HFFc6 (cell line): ENCODE measurements at regions not wholly inside any gene's neighbourhood (a gene's known extent, or its start where the extent isn't known, plus 50 kb on each side); places are given as distances from the start of the nearest gene placed in this dataset.
"Not testable (repeated sequence)": the region's sequence is repeated elsewhere in the genome, so short reads cannot be mapped to it uniquely, and the experiment has no call there.

Source experiments
- DNase-seq: peaks from one replicate; pipeline ENCODE4 v3.0.0-alpha.2; 2018
- H3K27ac Mint-ChIP-seq: 2 replicates; pipeline ENCODE4 v1.8.0; 2020; ENCODE audit warnings: mild to moderate bottlenecking, mixed read lengths
- H3K27me3 Mint-ChIP-seq: 2 replicates; pipeline ENCODE4 v1.8.0; 2021; ENCODE audit warnings: mild to moderate bottlenecking, moderate library complexity, mixed read lengths; ENCODE audit not compliant: insufficient read depth
- H3K36me3 Mint-ChIP-seq: 2 replicates; pipeline ENCODE4 v1.8.0; 2021; ENCODE audit warnings: low read depth, mixed read lengths
- H3K4me1 Mint-ChIP-seq: 2 replicates; pipeline ENCODE4 v1.8.0; 2020; ENCODE audit warnings: low read depth, mixed read lengths
- H3K4me3 Mint-ChIP-seq: 2 replicates; pipeline ENCODE4 v1.8.0; 2020; ENCODE audit warnings: mild to moderate bottlenecking, moderate library complexity, mixed read lengths
- H3K9me3 Mint-ChIP-seq: 2 replicates; pipeline ENCODE4 v1.8.0; 2020; ENCODE audit warnings: mild to moderate bottlenecking, mixed read lengths
- TF ChIP-seq, protein P1 (sequence below): fragments of 200-600 bp; sonication (generic); IDR thresholded peaks from 2 replicates; pipeline ENCODE4 v1.5.0; 2021; ENCODE audit warnings: antibody characterized with exemption, mild to moderate bottlenecking

GRCh38 chr1:104265163-104265562 lies 515.5 kb downstream of the AMY1C start:
- TF ChIP-seq, protein P1, sequence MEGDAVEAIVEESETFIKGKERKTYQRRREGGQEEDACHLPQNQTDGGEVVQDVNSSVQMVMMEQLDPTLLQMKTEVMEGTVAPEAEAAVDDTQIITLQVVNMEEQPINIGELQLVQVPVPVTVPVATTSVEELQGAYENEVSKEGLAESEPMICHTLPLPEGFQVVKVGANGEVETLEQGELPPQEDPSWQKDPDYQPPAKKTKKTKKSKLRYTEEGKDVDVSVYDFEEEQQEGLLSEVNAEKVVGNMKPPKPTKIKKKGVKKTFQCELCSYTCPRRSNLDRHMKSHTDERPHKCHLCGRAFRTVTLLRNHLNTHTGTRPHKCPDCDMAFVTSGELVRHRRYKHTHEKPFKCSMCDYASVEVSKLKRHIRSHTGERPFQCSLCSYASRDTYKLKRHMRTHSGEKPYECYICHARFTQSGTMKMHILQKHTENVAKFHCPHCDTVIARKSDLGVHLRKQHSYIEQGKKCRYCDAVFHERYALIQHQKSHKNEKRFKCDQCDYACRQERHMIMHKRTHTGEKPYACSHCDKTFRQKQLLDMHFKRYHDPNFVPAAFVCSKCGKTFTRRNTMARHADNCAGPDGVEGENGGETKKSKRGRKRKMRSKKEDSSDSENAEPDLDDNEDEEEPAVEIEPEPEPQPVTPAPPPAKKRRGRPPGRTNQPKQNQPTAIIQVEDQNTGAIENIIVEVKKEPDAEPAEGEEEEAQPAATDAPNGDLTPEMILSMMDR, result no peak
- no peak overlapping the region for H3K4me3 Mint-ChIP-seq
- H3K4me1 Mint-ChIP-seq, result no peaks in the 10 kb centered on the region
- no peak for DNase-seq
- H3K9me3 Mint-ChIP-seq, result peaks cover 29% of the 10 kb centered on the region
- H3K27me3 Mint-ChIP-seq, result peaks cover 1% of the 10 kb centered on the region; the same call in 1 of the 2 replicates
- no peak overlapping the region for H3K27ac Mint-ChIP-seq
- H3K36me3 Mint-ChIP-seq, result peaks cover 4% of the 10 kb centered on the region; the same call in 1 of the 2 replicates

DNA sequence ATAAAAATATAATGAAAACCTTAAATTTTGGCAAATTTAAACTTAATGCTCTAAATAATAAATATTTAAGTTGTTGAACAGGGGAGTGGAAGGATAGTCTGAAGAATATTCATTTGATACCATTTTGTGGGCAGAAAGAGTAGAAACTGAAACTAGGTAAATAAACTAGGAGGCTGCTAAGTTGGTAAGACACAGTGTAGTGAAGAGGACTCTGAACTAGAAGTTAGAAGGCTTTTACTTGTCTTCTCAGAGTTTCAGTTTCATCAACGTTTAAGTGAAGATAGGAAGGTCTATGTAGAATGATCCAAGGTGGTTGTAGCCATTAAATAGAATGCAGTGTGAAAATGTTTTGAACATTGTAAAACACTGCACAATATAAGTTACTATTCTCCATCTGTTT lies 516.9 kb downstream of the AMY1C start:
- peaks cover 1% of the 10 kb centered on the region; the same call in 1 of the 2 replicates for H3K27me3 Mint-ChIP-seq
- no peak for DNase-seq

GRCh38 chr1:104288322-104288721 lies 538.6 kb downstream of the AMY1C start:
- not testable (repeated sequence) for H3K36me3 Mint-ChIP-seq, H3K4me1 Mint-ChIP-seq, H3K9me3 Mint-ChIP-seq, DNase-seq, H3K4me3 Mint-ChIP-seq, H3K27me3 Mint-ChIP-seq, H3K27ac Mint-ChIP-seq

More for the DNA sequence above, 516.9 kb downstream of the AMY1C start:
- TF ChIP-seq, protein P1, result no peak
- Mint-ChIP-seq H3K9me3 (peaks cover 18% of the 10 kb centered on the region), H3K4me1 (no peaks in the 10 kb centered on the region), H3K36me3 (peaks cover 4% of the 10 kb centered on the region; the same call in 1 of the 2 replicates), H3K4me3 (no peak overlapping the region), H3K27ac (no peak overlapping the region)

GRCh38 chr1:104291156-104291555 lies 541.5 kb downstream of the AMY1C start:
- Mint-ChIP-seq H3K36me3 (no peaks in the 10 kb centered on the region), H3K4me1 (no peaks in the 10 kb centered on the region), H3K9me3 (peaks cover 14% of the 10 kb centered on the region), H3K27me3 (no peaks in the 10 kb centered on the region), H3K27ac (no peak overlapping the region), H3K4me3 (no peak overlapping the region)
- no peak for DNase-seq
- TF ChIP-seq, protein P1, result no peak

DNA sequence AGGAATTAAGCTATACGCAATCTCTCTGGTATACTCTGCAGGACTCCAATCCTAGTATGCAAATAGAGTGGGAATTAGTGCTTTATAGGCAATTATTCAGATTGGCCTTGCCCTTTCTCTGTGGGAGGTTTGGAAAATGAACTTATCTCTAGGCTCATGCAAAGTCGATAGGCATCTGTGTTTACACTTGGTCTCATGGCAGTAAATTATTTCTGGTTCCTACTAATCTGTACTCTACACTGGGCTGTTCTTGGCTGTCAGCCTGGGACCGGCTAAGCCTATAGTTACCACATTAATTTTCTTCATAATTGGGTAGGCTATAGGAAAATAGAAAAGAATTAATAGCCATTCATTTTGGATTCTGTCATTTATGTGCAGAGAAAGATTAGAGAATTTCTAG lies 544.6 kb downstream of the AMY1C start:
- no peak overlapping the region for H3K4me3 Mint-ChIP-seq

DNA sequence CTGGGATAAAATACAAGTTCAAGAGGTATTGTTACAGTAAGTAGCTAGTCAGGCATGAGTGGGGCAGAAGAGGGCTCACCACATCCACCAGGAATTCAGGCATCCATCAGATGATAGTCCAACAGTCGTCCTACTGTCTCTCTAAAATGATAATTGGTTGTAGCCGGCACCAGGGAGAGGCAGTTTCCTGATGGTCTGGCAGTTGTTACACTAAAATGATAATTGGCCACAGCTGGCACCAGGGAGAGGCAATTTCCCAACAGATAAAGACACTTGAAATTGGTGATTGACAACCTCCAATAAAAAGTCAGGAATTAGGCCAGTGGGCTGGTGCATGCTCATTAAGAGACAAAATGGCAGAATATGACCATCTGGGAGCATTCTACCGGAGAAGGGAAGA lies 545.8 kb downstream of the AMY1C start:
- H3K4me1 Mint-ChIP-seq, result no peaks in the 10 kb centered on the region
- no peaks in the 10 kb centered on the region for H3K36me3 Mint-ChIP-seq
- no peak overlapping the region for H3K27ac Mint-ChIP-seq
- no peaks in the 10 kb centered on the region for H3K27me3 Mint-ChIP-seq
- TF ChIP-seq, protein P1, result no peak
- H3K4me3 Mint-ChIP-seq, result no peak overlapping the region
- DNase-seq, result no peak
- peaks cover 19% of the 10 kb centered on the region for H3K9me3 Mint-ChIP-seq

More for the DNA sequence above, 544.6 kb downstream of the AMY1C start:
- no peaks in the 10 kb centered on the region for H3K27me3 Mint-ChIP-seq
- no peak for DNase-seq
- TF ChIP-seq, protein P1, result no peak
- no peaks in the 10 kb centered on the region for H3K4me1 Mint-ChIP-seq
- H3K27ac Mint-ChIP-seq, result no peak overlapping the region
- no peaks in the 10 kb centered on the region for H3K36me3 Mint-ChIP-seq
- H3K9me3 Mint-ChIP-seq, result peaks cover 19% of the 10 kb centered on the region
